ENCODE measurements at regions not wholly inside any gene's neighbourhood (a gene's known extent, or its start where the extent isn't known, plus 50 kb on each side); places are given as distances from the start of the nearest gene placed in this dataset.

GRCh38 chr2:40034198-40034597, 255.1 kb upstream of the THUMPD2 start:
- Histone ChIP-seq H2AFZ (ENCODE audit: low read depth, low read length) (no peak overlapping the region), H3K9me3 (ENCODE audit: insufficient read depth, low read length) (peaks cover 3% of the 10 kb centered on the region; the same call in 1 of the 2 replicates), H3K27me3 (ENCODE audit: low read depth, low read length) (peaks cover 18% of the 10 kb centered on the region; the same call in 1 of the 2 replicates), H4K20me1 (ENCODE audit: insufficient read depth, low read length) (no peaks in the 10 kb centered on the region), H3K79me2 (ENCODE audit: low read length) (no peaks in the 10 kb centered on the region), H3K9ac (ENCODE audit: low read length) (no peak overlapping the region), H3K4me3 (ENCODE audit: low read length) (no peak overlapping the region), H3K27ac (ENCODE audit: low read length) (no peak overlapping the region), H3K4me1 (ENCODE audit: low read length) (peaks cover 23% of the 10 kb centered on the region), H3K36me3 (replicated peaks; ENCODE audit: low read depth, low read length) (no peaks in the 10 kb centered on the region), H3K4me2 (ENCODE audit: low read length) (no peak overlapping the region)
- no peak for TF ChIP-seq EZH2phosphoT487 (IDR thresholded peaks at IDR 0.05; ENCODE audit: low read depth)
- TF ChIP-seq, protein P1, sequence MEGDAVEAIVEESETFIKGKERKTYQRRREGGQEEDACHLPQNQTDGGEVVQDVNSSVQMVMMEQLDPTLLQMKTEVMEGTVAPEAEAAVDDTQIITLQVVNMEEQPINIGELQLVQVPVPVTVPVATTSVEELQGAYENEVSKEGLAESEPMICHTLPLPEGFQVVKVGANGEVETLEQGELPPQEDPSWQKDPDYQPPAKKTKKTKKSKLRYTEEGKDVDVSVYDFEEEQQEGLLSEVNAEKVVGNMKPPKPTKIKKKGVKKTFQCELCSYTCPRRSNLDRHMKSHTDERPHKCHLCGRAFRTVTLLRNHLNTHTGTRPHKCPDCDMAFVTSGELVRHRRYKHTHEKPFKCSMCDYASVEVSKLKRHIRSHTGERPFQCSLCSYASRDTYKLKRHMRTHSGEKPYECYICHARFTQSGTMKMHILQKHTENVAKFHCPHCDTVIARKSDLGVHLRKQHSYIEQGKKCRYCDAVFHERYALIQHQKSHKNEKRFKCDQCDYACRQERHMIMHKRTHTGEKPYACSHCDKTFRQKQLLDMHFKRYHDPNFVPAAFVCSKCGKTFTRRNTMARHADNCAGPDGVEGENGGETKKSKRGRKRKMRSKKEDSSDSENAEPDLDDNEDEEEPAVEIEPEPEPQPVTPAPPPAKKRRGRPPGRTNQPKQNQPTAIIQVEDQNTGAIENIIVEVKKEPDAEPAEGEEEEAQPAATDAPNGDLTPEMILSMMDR (IDR thresholded peaks at IDR 0.05; ENCODE audit: low read depth, low read length) = no peak

- Histone ChIP-seq H3K4me2 (ENCODE audit: low read length) (no peak overlapping the region), H3K9me3 (ENCODE audit: insufficient read depth, low read length) (peaks cover 3% of the 10 kb centered on the region; the same call in 1 of the 2 replicates), H2AFZ (ENCODE audit: low read depth, low read length) (no peak overlapping the region), H3K36me3 (replicated peaks; ENCODE audit: low read depth, low read length) (no peaks in the 10 kb centered on the region), H3K9ac (ENCODE audit: low read length) (no peak overlapping the region), H3K4me3 (ENCODE audit: low read length) (no peak overlapping the region), H3K79me2 (ENCODE audit: low read length) (no peaks in the 10 kb centered on the region), H3K27ac (ENCODE audit: low read length) (no peak overlapping the region), H3K27me3 (ENCODE audit: low read depth, low read length) (peaks cover 18% of the 10 kb centered on the region; the same call in 1 of the 2 replicates), H4K20me1 (ENCODE audit: insufficient read depth, low read length) (no peaks in the 10 kb centered on the region), H3K4me1 (ENCODE audit: low read length) (peaks cover 27% of the 10 kb centered on the region)
- TF ChIP-seq, protein P1 (IDR thresholded peaks at IDR 0.05; ENCODE audit: low read depth, low read length) = no peak
- no peak for TF ChIP-seq EZH2phosphoT487 (IDR thresholded peaks at IDR 0.05; ENCODE audit: low read depth)
These were observed 254.7 kb upstream of the THUMPD2 start for GRCh38 chr2:40033781-40034180.

GRCh38 chr2:40032650-40033319, 253.7 kb upstream of the THUMPD2 start:
- Histone ChIP-seq H3K9ac (ENCODE audit: low read length) (no peak overlapping the region), H3K27me3 (ENCODE audit: low read depth, low read length) (peaks cover 18% of the 10 kb centered on the region; the same call in 1 of the 2 replicates), H4K20me1 (ENCODE audit: insufficient read depth, low read length) (no peaks in the 10 kb centered on the region), H3K4me2 (ENCODE audit: low read length) (0 out of 2 replicates have a peak overlapping the region, but pooled peaks have one; percentile 9), H3K4me3 (ENCODE audit: low read length) (no peak overlapping the region), H3K27ac (ENCODE audit: low read length) (no peak overlapping the region), H2AFZ (ENCODE audit: low read depth, low read length) (no peak overlapping the region), H3K36me3 (replicated peaks; ENCODE audit: low read depth, low read length) (no peaks in the 10 kb centered on the region), H3K4me1 (ENCODE audit: low read length) (peaks cover 33% of the 10 kb centered on the region), H3K9me3 (ENCODE audit: insufficient read depth, low read length) (peaks cover 3% of the 10 kb centered on the region; the same call in 1 of the 2 replicates), H3K79me2 (ENCODE audit: low read length) (no peaks in the 10 kb centered on the region)
- no peak for TF ChIP-seq EZH2phosphoT487 (IDR thresholded peaks at IDR 0.05; ENCODE audit: low read depth)
- TF ChIP-seq, protein P1 (IDR thresholded peaks at IDR 0.05; ENCODE audit: low read depth, low read length) = no peak

DNA sequence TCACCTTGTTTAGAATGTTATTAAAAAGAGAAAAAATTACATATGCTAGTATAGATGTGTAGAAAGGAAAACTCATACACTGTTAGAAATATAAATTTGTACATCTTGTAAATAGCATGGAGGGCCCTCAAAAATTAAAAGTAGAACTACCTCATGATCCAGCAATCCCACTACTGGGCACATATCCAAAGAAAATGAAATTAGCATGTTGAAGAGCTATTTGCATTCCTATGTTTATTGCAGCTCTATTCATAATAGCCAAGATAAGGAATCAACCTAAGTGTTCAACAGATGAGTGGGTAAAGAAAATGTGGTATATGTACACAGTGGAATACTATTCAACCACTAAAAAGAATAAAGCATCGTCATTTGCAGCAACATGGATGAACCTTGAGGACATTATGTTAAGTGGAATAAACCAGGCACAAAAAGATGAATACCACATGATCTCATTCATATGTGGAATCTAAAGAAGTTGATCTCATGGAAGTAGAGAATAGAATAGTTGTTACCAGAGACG, 251.5 kb upstream of the THUMPD2 start:
- Histone ChIP-seq H3K27ac (ENCODE audit: low read length) (no peak overlapping the region), H3K9me3 (ENCODE audit: insufficient read depth, low read length) (peaks cover 3% of the 10 kb centered on the region; the same call in 1 of the 2 replicates), H3K9ac (ENCODE audit: low read length) (no peak overlapping the region), H3K4me1 (ENCODE audit: low read length) (peaks cover 33% of the 10 kb centered on the region), H3K4me2 (ENCODE audit: low read length) (no peak overlapping the region), H3K4me3 (ENCODE audit: low read length) (no peak overlapping the region), H3K36me3 (replicated peaks; ENCODE audit: low read depth, low read length) (no peaks in the 10 kb centered on the region), H3K79me2 (ENCODE audit: low read length) (no peaks in the 10 kb centered on the region), H2AFZ (ENCODE audit: low read depth, low read length) (no peak overlapping the region), H3K27me3 (ENCODE audit: low read depth, low read length) (peaks cover 18% of the 10 kb centered on the region; the same call in 1 of the 2 replicates), H4K20me1 (ENCODE audit: insufficient read depth, low read length) (no peaks in the 10 kb centered on the region)
- TF ChIP-seq, protein P1 (IDR thresholded peaks at IDR 0.05; ENCODE audit: low read depth, low read length) = no peak
- TF ChIP-seq EZH2phosphoT487 (IDR thresholded peaks at IDR 0.05; ENCODE audit: low read depth) = no peak

Measured in OCI-LY3 (cell line).